Neural cell (in vitro differentiated cells): ENCODE measurements at regions not wholly inside any gene's neighbourhood (a gene's known extent, or its start where the extent isn't known, plus 50 kb on each side); places are given as distances from the start of the nearest gene placed in this dataset.

Source experiments
- EP300 ChIP-seq: fragments of 450-650 bp; conservative IDR thresholded peaks from 2 replicates; pipeline ENCODE4 v1.6.1; 2014; ENCODE audit warnings: antibody characterized with exemption, mild to moderate bottlenecking, moderate library complexity; ENCODE audit not compliant: poor library complexity, severe bottlenecking
- EZH2 ChIP-seq: fragments of 200-600, 300-800 bp; shearing (Covaris generic), sonication (generic); IDR thresholded peaks from 2 replicates; pipeline ENCODE4 v1.6.1; 2014; ENCODE audit warnings: antibody characterized with exemption, low read length, borderline replicate concordance, mild to moderate bottlenecking; ENCODE audit not compliant: insufficient read depth, poor library complexity, severe bottlenecking
- MXI1 ChIP-seq: fragments of 450-650 bp; conservative IDR thresholded peaks from 2 replicates; pipeline ENCODE4 v1.6.1; 2014; ENCODE audit warnings: antibody characterized with exemption, mild to moderate bottlenecking; ENCODE audit not compliant: poor library complexity, severe bottlenecking
- POLR2AphosphoS5 ChIP-seq: IDR thresholded peaks from 2 replicates; pipeline ENCODE4 v1.6.1; 2012
- RAD21 ChIP-seq: fragments of 450-650 bp; conservative IDR thresholded peaks from 2 replicates; pipeline ENCODE4 v1.6.1; 2014; ENCODE audit warnings: antibody characterized with exemption, mild to moderate bottlenecking, moderate library complexity
- SMC3 ChIP-seq: fragments of 450-650 bp; conservative IDR thresholded peaks from 2 replicates; pipeline ENCODE4 v1.6.1; 2014; ENCODE audit warnings: antibody characterized with exemption, mild to moderate bottlenecking, moderate library complexity; ENCODE audit not compliant: poor library complexity
- TAF1 ChIP-seq: IDR thresholded peaks from 2 replicates; pipeline ENCODE4 v1.6.1; 2012; ENCODE audit warnings: low read depth
- TF ChIP-seq, protein P1 (sequence below): fragments of 450-650 bp; IDR thresholded peaks from 2 replicates; pipeline ENCODE4 v1.5.1; 2014; ENCODE audit warnings: antibody characterized with exemption, mild to moderate bottlenecking, moderate library complexity; ENCODE audit not compliant: poor library complexity, severe bottlenecking
- TF ChIP-seq, protein P2 (sequence below): IDR thresholded peaks from 2 replicates; pipeline ENCODE4 v1.6.1; 2012; ENCODE audit warnings: borderline replicate concordance

DNA sequence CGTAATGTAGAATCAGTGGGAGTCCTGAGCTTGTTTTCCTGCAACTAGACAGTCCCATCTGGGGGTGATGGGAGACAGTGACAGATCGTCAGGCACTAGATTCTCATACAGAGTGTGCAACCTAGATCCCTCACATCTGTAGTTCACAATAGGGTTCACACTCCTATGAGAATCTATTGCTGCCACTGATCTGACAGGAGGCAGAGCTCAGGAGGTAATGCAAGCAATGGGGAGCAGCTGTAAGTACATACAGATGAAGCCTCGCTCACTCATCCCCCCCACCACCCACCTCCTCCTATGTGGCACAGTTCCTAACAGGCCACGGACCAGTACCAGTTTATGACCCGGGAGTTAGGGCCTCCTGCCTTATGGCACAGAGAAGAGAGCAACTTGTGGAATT, 116.2 kb upstream of the PIK3R1 start:
- TF ChIP-seq EZH2 (no peak), EP300 (no peak), POLR2AphosphoS5 (no peak), RAD21 (no peak), TAF1 (no peak), MXI1 (no peak), SMC3 (no peak)
- TF ChIP-seq, protein P1, sequence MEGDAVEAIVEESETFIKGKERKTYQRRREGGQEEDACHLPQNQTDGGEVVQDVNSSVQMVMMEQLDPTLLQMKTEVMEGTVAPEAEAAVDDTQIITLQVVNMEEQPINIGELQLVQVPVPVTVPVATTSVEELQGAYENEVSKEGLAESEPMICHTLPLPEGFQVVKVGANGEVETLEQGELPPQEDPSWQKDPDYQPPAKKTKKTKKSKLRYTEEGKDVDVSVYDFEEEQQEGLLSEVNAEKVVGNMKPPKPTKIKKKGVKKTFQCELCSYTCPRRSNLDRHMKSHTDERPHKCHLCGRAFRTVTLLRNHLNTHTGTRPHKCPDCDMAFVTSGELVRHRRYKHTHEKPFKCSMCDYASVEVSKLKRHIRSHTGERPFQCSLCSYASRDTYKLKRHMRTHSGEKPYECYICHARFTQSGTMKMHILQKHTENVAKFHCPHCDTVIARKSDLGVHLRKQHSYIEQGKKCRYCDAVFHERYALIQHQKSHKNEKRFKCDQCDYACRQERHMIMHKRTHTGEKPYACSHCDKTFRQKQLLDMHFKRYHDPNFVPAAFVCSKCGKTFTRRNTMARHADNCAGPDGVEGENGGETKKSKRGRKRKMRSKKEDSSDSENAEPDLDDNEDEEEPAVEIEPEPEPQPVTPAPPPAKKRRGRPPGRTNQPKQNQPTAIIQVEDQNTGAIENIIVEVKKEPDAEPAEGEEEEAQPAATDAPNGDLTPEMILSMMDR = no peak
- TF ChIP-seq, protein P2, sequence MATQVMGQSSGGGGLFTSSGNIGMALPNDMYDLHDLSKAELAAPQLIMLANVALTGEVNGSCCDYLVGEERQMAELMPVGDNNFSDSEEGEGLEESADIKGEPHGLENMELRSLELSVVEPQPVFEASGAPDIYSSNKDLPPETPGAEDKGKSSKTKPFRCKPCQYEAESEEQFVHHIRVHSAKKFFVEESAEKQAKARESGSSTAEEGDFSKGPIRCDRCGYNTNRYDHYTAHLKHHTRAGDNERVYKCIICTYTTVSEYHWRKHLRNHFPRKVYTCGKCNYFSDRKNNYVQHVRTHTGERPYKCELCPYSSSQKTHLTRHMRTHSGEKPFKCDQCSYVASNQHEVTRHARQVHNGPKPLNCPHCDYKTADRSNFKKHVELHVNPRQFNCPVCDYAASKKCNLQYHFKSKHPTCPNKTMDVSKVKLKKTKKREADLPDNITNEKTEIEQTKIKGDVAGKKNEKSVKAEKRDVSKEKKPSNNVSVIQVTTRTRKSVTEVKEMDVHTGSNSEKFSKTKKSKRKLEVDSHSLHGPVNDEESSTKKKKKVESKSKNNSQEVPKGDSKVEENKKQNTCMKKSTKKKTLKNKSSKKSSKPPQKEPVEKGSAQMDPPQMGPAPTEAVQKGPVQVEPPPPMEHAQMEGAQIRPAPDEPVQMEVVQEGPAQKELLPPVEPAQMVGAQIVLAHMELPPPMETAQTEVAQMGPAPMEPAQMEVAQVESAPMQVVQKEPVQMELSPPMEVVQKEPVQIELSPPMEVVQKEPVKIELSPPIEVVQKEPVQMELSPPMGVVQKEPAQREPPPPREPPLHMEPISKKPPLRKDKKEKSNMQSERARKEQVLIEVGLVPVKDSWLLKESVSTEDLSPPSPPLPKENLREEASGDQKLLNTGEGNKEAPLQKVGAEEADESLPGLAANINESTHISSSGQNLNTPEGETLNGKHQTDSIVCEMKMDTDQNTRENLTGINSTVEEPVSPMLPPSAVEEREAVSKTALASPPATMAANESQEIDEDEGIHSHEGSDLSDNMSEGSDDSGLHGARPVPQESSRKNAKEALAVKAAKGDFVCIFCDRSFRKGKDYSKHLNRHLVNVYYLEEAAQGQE = no peak
